Upper lobe of left lung (tissue), 4 donors: ENCODE measurements at regions not wholly inside any gene's neighbourhood (a gene's known extent, or its start where the extent isn't known, plus 50 kb on each side); places are given as distances from the start of the nearest gene placed in this dataset.

Experiments used
- EP300 ChIP-seq, 4 donors: sonication (generic); formaldehyde crosslinking; IDR thresholded peaks; one replicate each; pipeline ENCODE4 v1.5.1; 2017; ENCODE audit warnings: antibody characterized with exemption in 4 of 4, control low read depth in 2 of 4
- POLR2A ChIP-seq, 4 donors: fragments of 450-650 bp; IDR thresholded peaks; one replicate each; pipeline ENCODE4 v1.5.1; 2016 to 2017; ENCODE audit warnings: antibody characterized with exemption in 4 of 4, mild to moderate bottlenecking in 2 of 4
- POLR2AphosphoS5 ChIP-seq, 2 donors: sonication (generic); formaldehyde crosslinking; IDR thresholded peaks; one replicate each; pipeline ENCODE4 v1.5.1; 2017; ENCODE audit warnings: antibody characterized with exemption in 2 of 2
- TF ChIP-seq, protein P1 (sequence below), 6 experiments: fragments of 450-650 bp in 4 of 6; fragments of 200-600 bp in 2 of 6; sonication (generic) in 2 of 6; IDR thresholded peaks; one replicate each; pipeline ENCODE4 v1.5.1; 2016 to 2019; ENCODE audit warnings: antibody characterized with exemption in 6 of 6

DNA sequence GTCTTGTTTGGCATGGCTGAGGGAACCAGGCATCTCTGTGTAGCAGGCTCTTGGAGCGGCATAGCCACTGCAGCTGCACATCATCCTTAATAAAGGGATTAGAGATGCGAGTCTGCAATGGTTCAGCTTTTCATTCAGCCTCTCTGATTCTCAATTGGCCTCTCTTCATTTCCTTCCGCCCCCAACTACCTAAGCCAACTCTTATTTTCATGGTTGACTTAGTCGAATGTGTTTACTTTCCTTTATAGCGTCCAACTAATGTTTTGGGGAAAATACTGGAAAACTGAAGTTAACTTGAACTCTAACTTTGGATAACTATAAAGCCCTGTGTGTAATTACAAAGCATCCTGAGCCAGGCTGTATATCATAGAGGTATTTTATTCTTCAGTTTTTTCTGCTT is 202.2 kb upstream of the KIAA1217 start:
- TF ChIP-seq POLR2A (IDR thresholded peaks at IDR 0.05) (no peak), POLR2AphosphoS5 (IDR thresholded peaks at IDR 0.05) (no peak), EP300 (IDR thresholded peaks at IDR 0.05) (no peak)
- TF ChIP-seq, protein P1, sequence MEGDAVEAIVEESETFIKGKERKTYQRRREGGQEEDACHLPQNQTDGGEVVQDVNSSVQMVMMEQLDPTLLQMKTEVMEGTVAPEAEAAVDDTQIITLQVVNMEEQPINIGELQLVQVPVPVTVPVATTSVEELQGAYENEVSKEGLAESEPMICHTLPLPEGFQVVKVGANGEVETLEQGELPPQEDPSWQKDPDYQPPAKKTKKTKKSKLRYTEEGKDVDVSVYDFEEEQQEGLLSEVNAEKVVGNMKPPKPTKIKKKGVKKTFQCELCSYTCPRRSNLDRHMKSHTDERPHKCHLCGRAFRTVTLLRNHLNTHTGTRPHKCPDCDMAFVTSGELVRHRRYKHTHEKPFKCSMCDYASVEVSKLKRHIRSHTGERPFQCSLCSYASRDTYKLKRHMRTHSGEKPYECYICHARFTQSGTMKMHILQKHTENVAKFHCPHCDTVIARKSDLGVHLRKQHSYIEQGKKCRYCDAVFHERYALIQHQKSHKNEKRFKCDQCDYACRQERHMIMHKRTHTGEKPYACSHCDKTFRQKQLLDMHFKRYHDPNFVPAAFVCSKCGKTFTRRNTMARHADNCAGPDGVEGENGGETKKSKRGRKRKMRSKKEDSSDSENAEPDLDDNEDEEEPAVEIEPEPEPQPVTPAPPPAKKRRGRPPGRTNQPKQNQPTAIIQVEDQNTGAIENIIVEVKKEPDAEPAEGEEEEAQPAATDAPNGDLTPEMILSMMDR (IDR thresholded peaks at IDR 0.05), result no peak
